ENCODE measurements at regions not wholly inside any gene's neighbourhood (a gene's known extent, or its start where the extent isn't known, plus 50 kb on each side); places are given as distances from the start of the nearest gene placed in this dataset.
"Not testable (repeated sequence)": the region's sequence is repeated elsewhere in the genome, so short reads cannot be mapped to it uniquely, and the experiment has no call there.

DNA sequence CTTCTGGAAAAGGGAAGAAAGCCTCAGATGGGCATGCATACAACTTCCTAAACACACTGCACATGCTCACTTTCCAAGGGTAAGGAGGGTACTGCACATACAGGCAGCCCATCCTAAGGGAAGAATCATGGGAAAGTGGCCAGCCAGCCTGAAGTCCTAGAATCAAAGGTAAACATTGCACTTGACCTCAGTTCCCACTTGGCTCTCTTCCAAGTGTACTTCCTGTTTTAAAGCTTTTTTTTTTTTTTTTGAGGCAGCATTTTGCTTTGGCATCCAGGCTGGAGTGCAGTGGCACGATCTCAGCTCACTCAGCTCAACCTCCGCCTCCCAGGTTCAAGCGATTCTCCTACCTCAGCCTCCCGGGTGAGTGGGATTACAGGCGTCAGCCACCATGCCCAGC lies 225.3 kb upstream of the EPHA7 start:
- no peak for DNase-seq (ENCODE audit: low spot score)

DNA sequence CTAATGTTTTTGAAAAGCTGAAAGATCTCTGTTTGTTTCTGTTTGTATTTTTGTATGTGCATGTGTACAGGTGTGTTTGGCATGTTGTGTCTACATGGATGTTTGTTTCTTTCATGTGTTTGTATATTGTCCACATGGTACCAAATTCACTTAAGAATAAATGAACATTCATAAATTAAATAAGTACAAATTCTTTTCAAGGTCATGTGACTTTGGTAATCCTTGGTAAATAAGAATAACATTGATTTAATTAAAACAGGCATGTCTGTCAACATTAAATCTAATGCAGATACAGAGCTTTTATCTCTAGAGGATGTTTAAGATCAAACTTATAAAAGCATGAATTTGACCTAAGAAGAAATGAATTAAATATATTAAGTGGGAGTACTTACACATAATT lies 219.8 kb upstream of the EPHA7 start:
- no peak for DNase-seq (ENCODE audit: low spot score)

DNA sequence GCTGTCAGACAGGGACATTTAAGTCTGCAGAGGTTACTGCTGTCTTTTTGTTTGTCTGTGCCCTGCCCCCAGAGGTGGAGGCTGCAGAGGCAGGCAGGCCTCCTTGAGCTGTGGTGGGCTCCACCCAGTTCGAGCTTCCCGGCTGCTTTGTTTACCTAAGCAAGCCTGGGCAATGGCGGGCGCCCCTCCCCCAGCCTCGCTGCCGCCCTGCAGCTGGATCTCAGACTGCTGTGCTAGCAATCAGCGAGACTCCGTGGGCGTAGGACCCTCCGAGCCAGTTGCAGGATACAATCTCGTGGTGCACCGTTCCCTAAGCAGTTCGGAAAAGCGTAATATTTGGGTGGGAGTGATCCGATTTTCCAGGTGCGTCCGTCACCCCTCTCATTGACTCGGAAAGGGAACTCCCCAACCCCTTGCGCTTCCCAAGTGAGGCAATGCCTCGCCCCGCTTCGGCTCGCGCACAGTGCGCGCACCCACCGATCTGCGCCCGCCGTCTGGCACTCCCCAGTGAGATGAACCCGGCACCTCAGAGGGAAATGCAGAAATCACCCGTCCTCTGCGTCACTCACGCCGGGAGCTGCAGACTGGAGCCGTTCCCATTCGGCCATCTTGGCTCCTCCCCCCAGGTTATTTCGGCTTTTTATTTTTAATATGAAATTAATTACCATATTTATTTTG lies 217.8 kb upstream of the EPHA7 start:
- not testable (repeated sequence) for DNase-seq (ENCODE audit: low spot score)

- DNase-seq (ENCODE audit: low spot score) = no peak
These were observed 205.0 kb upstream of the EPHA7 start for GRCh38 chr6:93624408-93624807.

- no peak for DNase-seq (ENCODE audit: low spot score)
These were observed 202.1 kb upstream of the EPHA7 start for GRCh38 chr6:93621442-93621841.

GRCh38 chr6:93604951-93605350 lies 185.6 kb upstream of the EPHA7 start:
- no peak for DNase-seq (ENCODE audit: low spot score)

DNA sequence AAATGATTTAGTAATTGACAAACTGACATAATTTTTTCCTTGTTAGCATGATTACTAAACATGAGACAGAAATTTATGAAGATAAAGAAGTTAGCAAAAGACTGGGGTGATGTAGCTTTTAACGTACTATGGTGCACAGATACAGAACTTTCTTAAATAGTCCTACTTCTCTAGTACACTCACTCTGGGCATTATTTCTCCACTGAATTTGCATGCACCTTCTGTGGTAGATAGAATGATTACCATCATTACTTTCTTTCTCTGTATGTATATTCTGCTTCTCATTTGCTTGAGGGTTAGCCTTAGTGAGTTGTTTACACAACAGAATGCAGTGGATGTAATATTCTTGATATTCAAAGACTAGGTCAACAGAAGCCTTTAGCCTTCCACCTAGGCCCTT lies 173.1 kb upstream of the EPHA7 start:
- DNase-seq (ENCODE audit: low spot score) = no peak

GRCh38 chr6:93586306-93586705 lies 166.9 kb upstream of the EPHA7 start:
- DNase-seq (ENCODE audit: low spot score) = no peak

GRCh38 chr6:93584300-93584699 lies 164.9 kb upstream of the EPHA7 start:
- no peak for DNase-seq (ENCODE audit: low spot score)

GRCh38 chr6:93581371-93581770 lies 162.0 kb upstream of the EPHA7 start:
- no peak for DNase-seq (ENCODE audit: low spot score)

- DNase-seq (ENCODE audit: low spot score) = no peak
These were observed 161.1 kb upstream of the EPHA7 start for GRCh38 chr6:93580446-93580845.

DNA sequence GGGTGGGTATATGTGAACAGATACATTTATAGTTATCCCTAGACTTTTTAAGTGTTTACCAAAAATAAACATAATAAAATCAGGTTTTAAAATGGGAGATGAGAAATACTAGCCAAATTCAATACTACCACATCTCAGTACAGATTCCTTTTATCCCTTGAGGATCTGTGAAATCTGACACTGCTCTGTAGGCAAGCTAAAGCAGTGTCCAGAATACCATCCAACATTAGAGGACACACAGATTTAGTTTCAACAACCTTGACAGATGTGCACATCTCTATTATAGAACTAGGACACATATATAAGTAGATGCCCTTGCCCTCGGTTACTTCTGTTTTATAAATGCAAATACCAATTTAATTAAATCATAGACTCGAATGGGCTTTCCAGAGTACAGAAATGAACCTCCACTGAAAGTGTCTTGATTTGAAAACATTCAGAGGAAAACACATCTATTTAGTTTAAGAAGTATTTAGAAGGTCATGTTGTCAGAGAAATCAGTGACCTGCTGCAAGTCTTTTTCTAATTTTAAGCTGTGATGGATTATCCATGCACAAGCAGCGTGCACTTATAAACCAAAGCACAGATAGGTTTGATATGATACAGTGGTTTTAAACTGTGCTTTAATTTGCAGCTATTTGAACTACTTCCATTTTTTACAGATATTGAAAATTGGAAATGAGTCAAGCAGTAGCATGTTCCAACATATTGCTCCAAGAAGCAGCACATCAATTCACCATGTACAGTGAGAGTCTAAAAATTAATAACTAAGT lies 156.3 kb upstream of the EPHA7 start:
- no peak for DNase-seq (ENCODE audit: low spot score)

GRCh38 chr6:93574299-93574698 lies 154.9 kb upstream of the EPHA7 start:
- no peak for DNase-seq (ENCODE audit: low spot score)

- DNase-seq (ENCODE audit: low spot score) = no peak
These were observed 152.0 kb upstream of the EPHA7 start for GRCh38 chr6:93571346-93571745.

- DNase-seq (ENCODE audit: low spot score) = no peak
These were observed 148.8 kb upstream of the EPHA7 start for GRCh38 chr6:93568169-93568568.

DNA sequence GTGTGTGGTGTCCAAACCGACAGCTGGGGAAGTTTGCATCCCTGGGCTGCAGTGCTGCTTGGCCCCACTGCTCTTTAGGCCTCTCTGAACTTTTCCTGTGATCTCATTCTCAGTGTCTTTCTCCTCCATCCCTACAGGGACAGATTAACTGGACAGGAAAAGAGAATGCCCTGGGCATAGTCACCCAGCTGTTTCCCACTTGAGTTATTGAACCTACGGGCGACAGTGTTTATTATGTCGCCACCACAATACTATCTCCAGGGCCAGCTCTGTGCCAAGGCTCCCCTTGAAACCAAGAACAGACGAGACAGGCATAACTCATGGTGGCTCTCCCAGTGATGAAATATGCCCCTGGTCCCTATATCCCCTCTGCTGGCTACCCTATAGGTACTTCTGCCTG lies 147.8 kb upstream of the EPHA7 start:
- no peak for DNase-seq (ENCODE audit: low spot score)

- no peak for DNase-seq (ENCODE audit: low spot score)
These were observed 146.9 kb upstream of the EPHA7 start for GRCh38 chr6:93566285-93566684.

DNA sequence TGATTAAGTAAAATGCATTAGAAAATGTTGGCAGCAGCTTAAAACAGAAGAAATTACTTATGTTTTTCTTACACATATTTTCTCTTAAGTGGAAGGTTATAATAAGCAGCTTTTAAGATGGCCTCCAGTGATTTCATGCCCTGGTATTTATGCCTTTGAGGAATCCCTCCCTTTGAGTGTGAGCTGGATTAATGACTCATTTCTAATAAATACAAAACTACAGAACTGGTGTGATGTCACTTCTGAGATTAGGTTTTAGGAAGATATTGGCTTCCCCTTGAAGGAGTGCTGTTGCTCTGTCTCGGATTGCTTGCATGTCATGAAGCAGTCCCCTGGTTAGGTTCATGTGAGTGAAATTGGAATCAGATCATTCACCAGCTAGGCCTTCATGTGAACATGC lies 143.2 kb upstream of the EPHA7 start:
- no peak for DNase-seq (ENCODE audit: low spot score)

DNA sequence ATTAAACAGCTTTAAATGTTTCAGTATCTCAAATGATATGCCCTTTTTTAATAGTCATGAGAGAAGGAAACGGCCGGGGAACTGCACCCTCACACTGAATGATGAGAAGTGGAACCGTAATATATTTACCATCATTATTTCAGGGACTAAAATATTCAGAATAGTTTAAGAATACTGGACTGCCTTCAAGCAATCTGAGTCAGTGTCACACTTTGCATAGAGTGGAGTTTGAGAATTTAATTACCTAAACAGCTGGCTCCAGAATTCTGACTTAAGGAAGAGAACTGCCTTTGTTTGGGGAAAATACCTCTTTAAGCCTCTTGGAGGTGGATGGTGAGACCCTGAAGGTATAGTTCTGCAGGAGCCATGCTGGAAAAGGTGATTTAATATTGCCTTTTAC lies 135.9 kb upstream of the EPHA7 start:
- DNase-seq (ENCODE audit: low spot score) = no peak

DNA sequence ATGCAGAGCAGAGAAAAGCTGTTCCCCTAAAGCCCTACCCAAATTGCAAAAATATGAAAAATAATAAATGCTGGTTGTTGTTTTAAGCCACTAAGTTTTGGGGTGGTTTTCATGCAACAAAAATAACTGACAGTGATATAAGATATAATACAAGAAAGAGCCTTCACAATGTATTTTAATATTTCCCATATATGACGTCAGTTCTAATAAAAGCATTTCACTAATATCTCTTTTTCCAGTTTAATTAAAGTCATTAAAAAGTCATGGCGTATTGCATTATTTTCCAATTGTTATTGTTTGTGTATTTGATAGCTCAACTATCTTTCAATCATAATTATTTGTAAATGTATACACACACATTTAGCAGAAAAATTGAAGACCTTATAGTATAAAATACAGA lies 134.7 kb upstream of the EPHA7 start:
- DNase-seq (ENCODE audit: low spot score) = no peak

- DNase-seq (ENCODE audit: low spot score) = no peak
These were observed 131.4 kb upstream of the EPHA7 start for GRCh38 chr6:93550551-93551276.

GRCh38 chr6:93549868-93550267 lies 130.5 kb upstream of the EPHA7 start:
- no peak for DNase-seq (ENCODE audit: low spot score)

Data from COLO829 (cell line).